ENCODE measurements at regions not wholly inside any gene's neighbourhood (a gene's known extent, or its start where the extent isn't known, plus 50 kb on each side); places are given as distances from the start of the nearest gene placed in this dataset.

- TF ChIP-seq CHD7 (IDR thresholded peaks at IDR 0.05; ENCODE audit: insufficient replicate concordance, low read length), result no peak
- TF ChIP-seq ASH2L (IDR thresholded peaks at IDR 0.05; ENCODE audit: low read length), result no peak
- no peak for TF ChIP-seq RNF2 (IDR thresholded peaks at IDR 0.05; ENCODE audit: borderline replicate concordance, low read depth, low read length, missing control alignments, poor library complexity, severe bottlenecking)
- no peak for TF ChIP-seq SP1 (IDR thresholded peaks at IDR 0.05; ENCODE audit: low read depth, low read length)
- TF ChIP-seq HDAC2 (IDR thresholded peaks at IDR 0.05; ENCODE audit: borderline replicate concordance in 1 of 2, low read depth in 2 of 2, low read length in 2 of 2), result no peak
Measured at GRCh38 chr14:61187196-61187905, 93.8 kb downstream of the TMEM30B start (continued).
